ENCODE measurements at regions not wholly inside any gene's neighbourhood (a gene's known extent, or its start where the extent isn't known, plus 50 kb on each side); places are given as distances from the start of the nearest gene placed in this dataset.

DNA sequence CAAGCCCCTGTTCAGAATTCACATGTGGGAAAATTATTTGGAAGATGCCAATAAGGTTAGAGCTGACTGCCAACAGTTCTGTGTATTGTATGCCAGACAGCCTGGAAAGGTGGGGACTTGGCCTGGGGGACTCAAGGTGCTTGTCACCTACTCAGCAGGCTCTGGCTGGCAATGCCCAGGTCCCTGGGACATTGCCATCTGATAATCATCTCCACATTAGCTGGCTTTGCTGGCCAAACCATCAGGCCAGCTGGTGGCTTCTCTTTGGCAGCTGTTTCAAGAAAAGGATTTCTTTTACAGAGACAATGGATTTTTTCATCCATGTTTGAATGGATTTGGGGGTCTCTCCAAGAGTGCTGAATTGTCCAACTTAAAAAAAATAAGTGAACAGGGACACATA, 165.2 kb downstream of the BRMS1L start:
- TF ChIP-seq, protein P1, sequence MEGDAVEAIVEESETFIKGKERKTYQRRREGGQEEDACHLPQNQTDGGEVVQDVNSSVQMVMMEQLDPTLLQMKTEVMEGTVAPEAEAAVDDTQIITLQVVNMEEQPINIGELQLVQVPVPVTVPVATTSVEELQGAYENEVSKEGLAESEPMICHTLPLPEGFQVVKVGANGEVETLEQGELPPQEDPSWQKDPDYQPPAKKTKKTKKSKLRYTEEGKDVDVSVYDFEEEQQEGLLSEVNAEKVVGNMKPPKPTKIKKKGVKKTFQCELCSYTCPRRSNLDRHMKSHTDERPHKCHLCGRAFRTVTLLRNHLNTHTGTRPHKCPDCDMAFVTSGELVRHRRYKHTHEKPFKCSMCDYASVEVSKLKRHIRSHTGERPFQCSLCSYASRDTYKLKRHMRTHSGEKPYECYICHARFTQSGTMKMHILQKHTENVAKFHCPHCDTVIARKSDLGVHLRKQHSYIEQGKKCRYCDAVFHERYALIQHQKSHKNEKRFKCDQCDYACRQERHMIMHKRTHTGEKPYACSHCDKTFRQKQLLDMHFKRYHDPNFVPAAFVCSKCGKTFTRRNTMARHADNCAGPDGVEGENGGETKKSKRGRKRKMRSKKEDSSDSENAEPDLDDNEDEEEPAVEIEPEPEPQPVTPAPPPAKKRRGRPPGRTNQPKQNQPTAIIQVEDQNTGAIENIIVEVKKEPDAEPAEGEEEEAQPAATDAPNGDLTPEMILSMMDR (IDR thresholded peaks at IDR 0.05), result no peak
- no peak for TF ChIP-seq ZFX (IDR thresholded peaks at IDR 0.05; ENCODE audit: borderline replicate concordance)

All from 22Rv1 (cell line).